NB4 (cell line): ENCODE measurements at regions not wholly inside any gene's neighbourhood (a gene's known extent, or its start where the extent isn't known, plus 50 kb on each side); places are given as distances from the start of the nearest gene placed in this dataset.
"Not testable (repeated sequence)": the region's sequence is repeated elsewhere in the genome, so short reads cannot be mapped to it uniquely, and the experiment has no call there.

Experiments
- DNase-seq: peaks from one replicate; pipeline ENCODE4 v3.0.0; 2010; ENCODE audit warnings: low read depth
- H3K4me3 ChIP-seq: one replicate; pipeline ENCODE4 v1.5.1; 2011; ENCODE audit warnings: mild to moderate bottlenecking, low read depth, low read length, moderate library complexity
- CTCF ChIP-seq: IDR thresholded peaks from one replicate; pipeline ENCODE4 v1.5.1; 2012; ENCODE audit warnings: low read depth, low read length
- MAX ChIP-seq: IDR thresholded peaks from 2 replicates; pipeline ENCODE4 v1.6.1; 2011; ENCODE audit warnings: low read depth, low read length
- MYC ChIP-seq: IDR thresholded peaks from 2 replicates; pipeline ENCODE4 v1.6.1; 2011; ENCODE audit warnings: low read depth, low read length
- POLR2A ChIP-seq: IDR thresholded peaks from 2 replicates; pipeline ENCODE4 v1.6.1; 2011; ENCODE audit warnings: mild to moderate bottlenecking; ENCODE audit not compliant: insufficient read length; ENCODE audit errors: extremely low read depth

DNA sequence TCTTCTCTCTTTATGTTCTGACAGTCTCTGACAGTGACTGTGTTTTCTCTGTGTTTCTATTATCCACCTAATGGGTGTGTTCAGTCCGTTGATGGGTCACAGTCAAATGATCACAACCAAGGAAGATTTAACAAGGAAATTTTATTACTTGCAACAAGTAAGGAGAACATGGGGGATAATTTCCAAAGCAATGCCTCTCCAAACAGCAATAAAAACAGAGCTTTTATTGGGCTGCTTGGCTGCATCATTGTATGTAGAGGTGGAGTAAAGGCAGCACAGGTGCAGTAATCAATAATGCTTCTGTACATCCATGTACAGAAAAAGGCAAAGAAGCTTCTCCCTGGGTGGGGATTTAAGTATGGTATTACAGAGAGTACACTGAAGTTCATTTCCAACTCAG is 1525.6 kb downstream of the REEP3 start:
- no peak for DNase-seq
- TF ChIP-seq MAX (no peak), CTCF (no peak), POLR2A (no peak)
- no peak overlapping the region for H3K4me3 ChIP-seq

- H3K4me3 ChIP-seq, DNase-seq: not testable (repeated sequence)
These were observed 1530.9 kb downstream of the REEP3 start for GRCh38 chr10:65052111-65052510.

- not testable (repeated sequence) for DNase-seq, H3K4me3 ChIP-seq
These were observed 1532.2 kb downstream of the REEP3 start for GRCh38 chr10:65053397-65053796.

GRCh38 chr10:65053831-65054351 is 1532.7 kb downstream of the REEP3 start:
- DNase-seq, H3K4me3 ChIP-seq: not testable (repeated sequence)

GRCh38 chr10:65054701-65055100 is 1533.5 kb downstream of the REEP3 start:
- peak; percentile 12 for DNase-seq
- not testable (repeated sequence) for H3K4me3 ChIP-seq

GRCh38 chr10:65065278-65065677 is 1544.1 kb downstream of the REEP3 start:
- no peak for DNase-seq
- TF ChIP-seq MYC: no peak
- TF ChIP-seq POLR2A: no peak
- no peak for TF ChIP-seq CTCF
- no peak for TF ChIP-seq MAX

DNA sequence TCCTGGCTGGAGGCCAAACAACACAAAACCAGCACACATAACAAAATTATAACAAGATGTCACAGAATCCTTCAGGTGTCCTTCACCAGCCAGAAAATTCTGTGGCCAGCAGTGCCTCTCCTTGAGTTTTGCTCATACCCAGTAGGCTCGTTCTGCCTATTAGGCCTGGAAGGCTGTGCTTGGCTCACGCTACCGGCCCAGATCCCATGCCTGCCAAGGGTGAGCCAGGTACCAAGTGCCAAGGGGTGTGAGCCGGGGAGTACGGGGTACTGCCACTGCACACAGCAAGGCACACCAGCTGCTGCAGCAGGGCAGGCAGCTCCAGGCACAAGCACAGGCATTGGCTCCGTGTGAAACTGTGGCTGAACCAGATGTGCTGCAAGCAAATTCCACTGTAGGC is 1562.0 kb downstream of the REEP3 start:
- DNase-seq: no peak
- TF ChIP-seq MAX: no peak
- no peak for TF ChIP-seq MYC
- no peak for TF ChIP-seq CTCF
- TF ChIP-seq POLR2A: no peak
- no peak overlapping the region for H3K4me3 ChIP-seq

More at GRCh38 chr10:65065278-65065677, 1544.1 kb downstream of the REEP3 start:
- H3K4me3 ChIP-seq: no peak overlapping the region

DNA sequence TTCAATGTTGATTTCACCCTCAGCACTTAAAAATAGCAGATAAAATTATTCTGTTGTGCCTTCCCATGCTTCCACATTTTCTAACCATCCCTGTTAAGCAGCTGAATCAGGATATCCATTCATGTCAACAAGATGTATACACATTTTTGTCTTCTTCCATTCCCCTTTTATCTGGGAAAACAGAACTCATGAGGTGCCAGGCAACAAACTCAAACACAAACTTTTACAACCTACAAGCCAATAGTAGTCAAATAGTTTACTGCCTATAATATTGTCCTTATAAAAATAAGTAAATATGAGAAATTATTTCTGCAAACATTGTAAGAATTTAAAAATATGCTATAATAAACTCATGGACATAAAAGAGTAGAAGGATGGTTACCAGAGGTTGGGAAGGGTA is 1569.8 kb downstream of the REEP3 start:
- DNase-seq: no peak
- TF ChIP-seq POLR2A (no peak), MAX (no peak), MYC (no peak), CTCF (no peak)

More for the DNA sequence above, 1569.8 kb downstream of the REEP3 start:
- H3K4me3 ChIP-seq: no peak overlapping the region
